ENCODE measurements at regions not wholly inside any gene's neighbourhood (a gene's known extent, or its start where the extent isn't known, plus 50 kb on each side); places are given as distances from the start of the nearest gene placed in this dataset.

DNA sequence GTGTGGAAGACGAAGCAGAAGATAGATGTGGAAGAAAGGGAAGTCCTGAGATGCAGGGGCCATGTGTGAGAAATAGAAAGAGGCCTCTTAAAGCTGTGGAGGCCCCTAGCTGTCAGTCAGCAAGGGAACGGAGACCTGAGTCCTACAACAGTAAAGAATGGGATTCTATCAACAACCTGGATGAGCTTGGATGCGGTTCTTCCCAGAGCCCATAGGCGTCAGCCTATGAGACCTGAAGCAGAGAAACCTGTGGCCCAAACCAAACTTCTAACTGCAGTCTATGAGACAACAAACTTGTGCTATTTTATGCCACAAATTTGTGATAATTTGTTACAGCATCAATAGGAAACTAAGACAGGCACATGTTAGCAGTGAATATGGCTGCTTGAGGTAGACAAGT, 583.7 kb downstream of the ADCYAP1 start:
- no peaks in the 10 kb centered on the region for H3K27me3 ChIP-seq (ENCODE audit: control insufficient read depth in 4 of 4, insufficient read depth in 4 of 4, low read length in 3 of 4)
- no peak for TF ChIP-seq TAF1 (conservative IDR thresholded peaks at IDR 0.05)
- TF ChIP-seq RAD21 (IDR thresholded peaks at IDR 0.05), result no peak
- no peak for TF ChIP-seq FOXA2 (IDR thresholded peaks at IDR 0.05)
- no peak for TF ChIP-seq GABPA (IDR thresholded peaks at IDR 0.05 in 1 of 2, conservative IDR thresholded peaks at IDR 0.05 in 1 of 2)
- TF ChIP-seq, protein P1, sequence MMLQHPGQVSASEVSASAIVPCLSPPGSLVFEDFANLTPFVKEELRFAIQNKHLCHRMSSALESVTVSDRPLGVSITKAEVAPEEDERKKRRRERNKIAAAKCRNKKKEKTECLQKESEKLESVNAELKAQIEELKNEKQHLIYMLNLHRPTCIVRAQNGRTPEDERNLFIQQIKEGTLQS (IDR thresholded peaks at IDR 0.05), result no peak
- TF ChIP-seq EGR1 (IDR thresholded peaks at IDR 0.05; ENCODE audit: low read depth in 2 of 2), result no peak
- TF ChIP-seq HNF4A (conservative IDR thresholded peaks at IDR 0.05), result no peak
- no peak for TF ChIP-seq FOXA1 (IDR thresholded peaks at IDR 0.05)

DNA sequence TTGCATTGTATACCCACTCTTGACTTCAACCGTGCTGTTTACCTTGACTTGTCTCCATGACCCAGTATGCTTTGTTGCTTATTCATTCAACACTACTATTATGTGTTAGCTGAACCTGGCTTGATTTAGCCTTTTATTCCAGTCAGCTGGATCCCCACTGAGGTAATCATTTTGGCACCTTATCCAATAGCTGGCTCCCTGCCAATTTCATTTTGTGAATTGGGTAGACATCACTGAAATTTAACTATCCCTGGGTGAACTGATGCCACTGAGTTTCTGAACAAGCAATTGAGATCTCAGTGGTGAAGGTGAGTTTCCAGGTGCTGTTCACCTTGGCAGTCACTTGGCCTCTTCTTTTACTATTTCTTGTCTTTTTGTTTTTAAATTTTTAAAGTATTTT, 584.3 kb downstream of the ADCYAP1 start:
- TF ChIP-seq RXRA (IDR thresholded peaks at IDR 0.05) (no peak), GABPA (IDR thresholded peaks at IDR 0.05 in 1 of 2, conservative IDR thresholded peaks at IDR 0.05 in 1 of 2) (no peak), FOXA1 (IDR thresholded peaks at IDR 0.05) (no peak), JUND (IDR thresholded peaks at IDR 0.05) (no peak), YY1 (IDR thresholded peaks at IDR 0.05) (no peak), TAF1 (conservative IDR thresholded peaks at IDR 0.05) (no peak), HNF4A (conservative IDR thresholded peaks at IDR 0.05) (no peak), EGR1 (IDR thresholded peaks at IDR 0.05; ENCODE audit: low read depth in 2 of 2) (no peak), RAD21 (IDR thresholded peaks at IDR 0.05) (no peak), HNF4G (IDR thresholded peaks at IDR 0.05) (no peak), SP1 (IDR thresholded peaks at IDR 0.05) (no peak), FOXA2 (IDR thresholded peaks at IDR 0.05) (no peak), NR2F2 (IDR thresholded peaks at IDR 0.05) (no peak)
- TF ChIP-seq, protein P2, sequence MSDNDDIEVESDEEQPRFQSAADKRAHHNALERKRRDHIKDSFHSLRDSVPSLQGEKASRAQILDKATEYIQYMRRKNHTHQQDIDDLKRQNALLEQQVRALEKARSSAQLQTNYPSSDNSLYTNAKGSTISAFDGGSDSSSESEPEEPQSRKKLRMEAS (IDR thresholded peaks at IDR 0.05), result no peak
- TF ChIP-seq, protein P3, sequence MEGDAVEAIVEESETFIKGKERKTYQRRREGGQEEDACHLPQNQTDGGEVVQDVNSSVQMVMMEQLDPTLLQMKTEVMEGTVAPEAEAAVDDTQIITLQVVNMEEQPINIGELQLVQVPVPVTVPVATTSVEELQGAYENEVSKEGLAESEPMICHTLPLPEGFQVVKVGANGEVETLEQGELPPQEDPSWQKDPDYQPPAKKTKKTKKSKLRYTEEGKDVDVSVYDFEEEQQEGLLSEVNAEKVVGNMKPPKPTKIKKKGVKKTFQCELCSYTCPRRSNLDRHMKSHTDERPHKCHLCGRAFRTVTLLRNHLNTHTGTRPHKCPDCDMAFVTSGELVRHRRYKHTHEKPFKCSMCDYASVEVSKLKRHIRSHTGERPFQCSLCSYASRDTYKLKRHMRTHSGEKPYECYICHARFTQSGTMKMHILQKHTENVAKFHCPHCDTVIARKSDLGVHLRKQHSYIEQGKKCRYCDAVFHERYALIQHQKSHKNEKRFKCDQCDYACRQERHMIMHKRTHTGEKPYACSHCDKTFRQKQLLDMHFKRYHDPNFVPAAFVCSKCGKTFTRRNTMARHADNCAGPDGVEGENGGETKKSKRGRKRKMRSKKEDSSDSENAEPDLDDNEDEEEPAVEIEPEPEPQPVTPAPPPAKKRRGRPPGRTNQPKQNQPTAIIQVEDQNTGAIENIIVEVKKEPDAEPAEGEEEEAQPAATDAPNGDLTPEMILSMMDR (IDR thresholded peaks at IDR 0.05; ENCODE audit: low read depth, low read length, missing input control), result no peak
- TF ChIP-seq, protein P4, sequence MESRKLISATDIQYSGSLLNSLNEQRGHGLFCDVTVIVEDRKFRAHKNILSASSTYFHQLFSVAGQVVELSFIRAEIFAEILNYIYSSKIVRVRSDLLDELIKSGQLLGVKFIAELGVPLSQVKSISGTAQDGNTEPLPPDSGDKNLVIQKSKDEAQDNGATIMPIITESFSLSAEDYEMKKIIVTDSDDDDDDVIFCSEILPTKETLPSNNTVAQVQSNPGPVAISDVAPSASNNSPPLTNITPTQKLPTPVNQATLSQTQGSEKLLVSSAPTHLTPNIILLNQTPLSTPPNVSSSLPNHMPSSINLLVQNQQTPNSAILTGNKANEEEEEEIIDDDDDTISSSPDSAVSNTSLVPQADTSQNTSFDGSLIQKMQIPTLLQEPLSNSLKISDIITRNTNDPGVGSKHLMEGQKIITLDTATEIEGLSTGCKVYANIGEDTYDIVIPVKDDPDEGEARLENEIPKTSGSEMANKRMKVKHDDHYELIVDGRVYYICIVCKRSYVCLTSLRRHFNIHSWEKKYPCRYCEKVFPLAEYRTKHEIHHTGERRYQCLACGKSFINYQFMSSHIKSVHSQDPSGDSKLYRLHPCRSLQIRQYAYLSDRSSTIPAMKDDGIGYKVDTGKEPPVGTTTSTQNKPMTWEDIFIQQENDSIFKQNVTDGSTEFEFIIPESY (IDR thresholded peaks at IDR 0.05), result no peak
- TF ChIP-seq, protein P1 (IDR thresholded peaks at IDR 0.05), result no peak
- TF ChIP-seq, protein P5, sequence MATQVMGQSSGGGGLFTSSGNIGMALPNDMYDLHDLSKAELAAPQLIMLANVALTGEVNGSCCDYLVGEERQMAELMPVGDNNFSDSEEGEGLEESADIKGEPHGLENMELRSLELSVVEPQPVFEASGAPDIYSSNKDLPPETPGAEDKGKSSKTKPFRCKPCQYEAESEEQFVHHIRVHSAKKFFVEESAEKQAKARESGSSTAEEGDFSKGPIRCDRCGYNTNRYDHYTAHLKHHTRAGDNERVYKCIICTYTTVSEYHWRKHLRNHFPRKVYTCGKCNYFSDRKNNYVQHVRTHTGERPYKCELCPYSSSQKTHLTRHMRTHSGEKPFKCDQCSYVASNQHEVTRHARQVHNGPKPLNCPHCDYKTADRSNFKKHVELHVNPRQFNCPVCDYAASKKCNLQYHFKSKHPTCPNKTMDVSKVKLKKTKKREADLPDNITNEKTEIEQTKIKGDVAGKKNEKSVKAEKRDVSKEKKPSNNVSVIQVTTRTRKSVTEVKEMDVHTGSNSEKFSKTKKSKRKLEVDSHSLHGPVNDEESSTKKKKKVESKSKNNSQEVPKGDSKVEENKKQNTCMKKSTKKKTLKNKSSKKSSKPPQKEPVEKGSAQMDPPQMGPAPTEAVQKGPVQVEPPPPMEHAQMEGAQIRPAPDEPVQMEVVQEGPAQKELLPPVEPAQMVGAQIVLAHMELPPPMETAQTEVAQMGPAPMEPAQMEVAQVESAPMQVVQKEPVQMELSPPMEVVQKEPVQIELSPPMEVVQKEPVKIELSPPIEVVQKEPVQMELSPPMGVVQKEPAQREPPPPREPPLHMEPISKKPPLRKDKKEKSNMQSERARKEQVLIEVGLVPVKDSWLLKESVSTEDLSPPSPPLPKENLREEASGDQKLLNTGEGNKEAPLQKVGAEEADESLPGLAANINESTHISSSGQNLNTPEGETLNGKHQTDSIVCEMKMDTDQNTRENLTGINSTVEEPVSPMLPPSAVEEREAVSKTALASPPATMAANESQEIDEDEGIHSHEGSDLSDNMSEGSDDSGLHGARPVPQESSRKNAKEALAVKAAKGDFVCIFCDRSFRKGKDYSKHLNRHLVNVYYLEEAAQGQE (IDR thresholded peaks at IDR 0.05), result no peak
- H3K9ac ChIP-seq (ENCODE audit: low read depth in 1 of 2, low read length in 2 of 2), result no peak overlapping the region
- H3K4me1 ChIP-seq (ENCODE audit: control insufficient read depth in 4 of 4, insufficient read depth in 4 of 4, low read length in 3 of 4), result no peaks in the 10 kb centered on the region
- H3K27ac ChIP-seq (ENCODE audit: low read depth in 1 of 2, low read length in 2 of 2), result no peak overlapping the region
- DNase-seq (ENCODE audit: low spot score), result no peak
- H3K4me3 ChIP-seq (ENCODE audit: low read depth in 1 of 3, low read length in 3 of 3), result no peak overlapping the region
- WGBS, result 69% methylated on average over 1 of the region's 1 CpG
- no peaks in the 10 kb centered on the region for H3K9me3 ChIP-seq (ENCODE audit: control insufficient read depth in 4 of 4, low read length in 3 of 4)
- H3K27me3 ChIP-seq (ENCODE audit: control insufficient read depth in 4 of 4, insufficient read depth in 4 of 4, low read length in 3 of 4), result no peaks in the 10 kb centered on the region
- H3K36me3 ChIP-seq (ENCODE audit: control insufficient read depth in 4 of 4, insufficient read depth in 3 of 4, low read depth in 1 of 4, low read length in 3 of 4), result no peaks in the 10 kb centered on the region

More for the DNA sequence above, 583.7 kb downstream of the ADCYAP1 start:
- no peak overlapping the region for H3K27ac ChIP-seq (ENCODE audit: low read depth in 1 of 2, low read length in 2 of 2)
- H3K9ac ChIP-seq (ENCODE audit: low read depth in 1 of 2, low read length in 2 of 2), result no peak overlapping the region
- H3K9me3 ChIP-seq (ENCODE audit: control insufficient read depth in 4 of 4, low read length in 3 of 4), result no peaks in the 10 kb centered on the region
- DNase-seq (ENCODE audit: low spot score), result no peak
- H3K36me3 ChIP-seq (ENCODE audit: control insufficient read depth in 4 of 4, insufficient read depth in 3 of 4, low read depth in 1 of 4, low read length in 3 of 4), result no peaks in the 10 kb centered on the region
- no peaks in the 10 kb centered on the region for H3K4me1 ChIP-seq (ENCODE audit: control insufficient read depth in 4 of 4, insufficient read depth in 4 of 4, low read length in 3 of 4)
- WGBS, result 90% methylated on average over 4 of the region's 4 CpGs
- no peak overlapping the region for H3K4me3 ChIP-seq (ENCODE audit: low read depth in 1 of 3, low read length in 3 of 3)
